DMS153 (cell line): ENCODE measurements at regions not wholly inside any gene's neighbourhood (a gene's known extent, or its start where the extent isn't known, plus 50 kb on each side); places are given as distances from the start of the nearest gene placed in this dataset.
"Not testable (repeated sequence)": the region's sequence is repeated elsewhere in the genome, so short reads cannot be mapped to it uniquely, and the experiment has no call there.

ENCODE experiments used
- DNase-seq: peaks from one replicate; lab custom pipeline; 2025; lab: John Stamatoyannopoulos, UW

DNA sequence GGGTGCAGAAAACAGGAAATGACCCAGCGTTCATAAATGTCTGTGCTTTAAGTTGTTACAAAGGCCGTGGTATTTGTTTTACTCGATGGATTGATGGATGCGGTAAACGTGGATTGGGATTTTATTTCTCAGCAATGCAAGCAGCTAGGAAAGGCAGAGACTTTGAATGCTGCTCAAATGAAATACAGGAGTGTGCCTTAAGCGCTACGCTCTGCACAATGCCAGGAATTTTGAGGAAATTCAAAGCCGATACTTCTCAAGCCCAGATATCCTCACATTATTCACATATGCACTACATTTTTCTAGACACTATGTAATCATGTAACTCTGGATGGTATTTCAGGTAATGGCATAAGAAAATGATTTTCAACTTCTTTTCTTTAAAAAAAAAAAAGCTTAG, 514.3 kb upstream of the ADARB2 start:
- DNase-seq: no peak

DNA sequence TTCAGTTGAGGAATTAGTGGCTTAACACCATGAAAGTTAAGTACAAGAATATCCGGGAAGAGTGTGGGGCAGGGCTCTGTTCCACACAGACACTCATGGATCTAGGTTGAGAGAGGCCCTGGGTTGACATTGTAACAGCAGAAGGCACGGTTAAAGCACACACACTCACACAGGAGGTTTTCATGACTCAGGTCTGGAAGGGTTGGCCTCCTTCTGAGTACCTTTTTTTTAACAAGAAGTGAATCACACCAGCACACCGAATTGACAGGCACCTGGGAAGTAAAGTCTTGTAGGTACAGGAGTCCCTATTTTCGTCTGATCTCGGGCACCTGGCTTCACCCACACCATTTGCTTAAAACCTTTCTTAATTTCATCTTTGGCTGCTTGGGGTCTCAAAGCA, 509.4 kb upstream of the ADARB2 start:
- DNase-seq: no peak

DNA sequence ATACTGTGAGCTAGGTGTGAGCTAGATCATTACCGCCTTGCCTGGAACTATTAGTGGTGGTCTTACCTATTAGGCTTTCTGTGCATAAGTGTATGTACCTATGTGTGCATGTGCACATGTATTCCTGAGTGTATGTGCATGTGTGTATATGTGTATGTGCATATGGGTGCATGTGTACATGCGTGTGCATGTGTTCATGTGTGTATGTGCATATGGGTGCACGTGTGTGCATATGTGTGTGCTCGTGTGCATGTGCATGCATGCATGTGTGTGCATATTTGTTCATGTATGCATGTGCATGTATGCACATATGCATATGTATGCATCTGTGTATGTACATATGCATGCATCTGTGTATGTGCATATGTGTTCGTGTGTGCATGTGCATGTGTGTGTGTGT, 508.3 kb upstream of the ADARB2 start:
- DNase-seq: no peak

DNA sequence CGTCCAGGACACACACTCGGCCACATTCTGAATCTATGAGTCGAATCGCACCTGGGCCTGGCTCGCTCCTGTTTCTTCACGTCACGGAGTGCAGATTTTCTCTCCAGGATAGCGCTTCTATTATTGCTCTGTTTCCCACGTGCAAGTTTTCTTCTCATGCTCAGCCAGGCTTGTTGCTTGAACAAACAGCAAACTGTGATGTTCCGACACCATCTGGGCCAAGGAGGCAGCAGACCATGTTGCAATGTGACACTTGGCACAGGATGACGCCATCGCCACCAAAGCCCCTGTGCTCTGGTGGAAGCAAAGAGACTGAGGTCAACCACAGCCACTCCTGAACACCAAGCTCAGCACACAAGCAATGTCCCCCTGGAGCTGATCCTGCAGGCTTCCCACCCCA, 507.1 kb upstream of the ADARB2 start:
- no peak for DNase-seq

- no peak for DNase-seq
These were observed 499.6 kb upstream of the ADARB2 start for GRCh38 chr10:2236876-2237275.

DNA sequence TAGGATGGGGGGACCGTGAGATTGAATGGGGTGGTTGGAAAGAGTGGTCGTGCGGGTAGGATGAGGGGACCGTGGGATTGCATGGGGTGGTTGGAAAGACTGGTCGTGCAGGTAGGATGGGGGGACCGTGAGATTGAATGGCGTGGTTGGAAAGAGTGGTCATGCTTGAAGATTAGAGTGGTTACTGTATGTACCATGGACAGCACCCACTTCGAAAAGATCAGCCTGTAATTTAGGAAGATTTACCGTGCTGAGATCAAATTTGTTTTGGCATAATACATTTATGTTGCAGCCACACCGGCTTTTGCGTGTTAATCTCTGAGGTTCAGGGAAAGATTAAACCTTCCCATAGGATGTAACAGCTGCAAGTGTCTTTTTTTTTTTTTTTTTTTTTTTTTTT, 495.2 kb upstream of the ADARB2 start:
- DNase-seq: no peak

GRCh38 chr10:2230478-2230877, 493.2 kb upstream of the ADARB2 start:
- DNase-seq: no peak

DNA sequence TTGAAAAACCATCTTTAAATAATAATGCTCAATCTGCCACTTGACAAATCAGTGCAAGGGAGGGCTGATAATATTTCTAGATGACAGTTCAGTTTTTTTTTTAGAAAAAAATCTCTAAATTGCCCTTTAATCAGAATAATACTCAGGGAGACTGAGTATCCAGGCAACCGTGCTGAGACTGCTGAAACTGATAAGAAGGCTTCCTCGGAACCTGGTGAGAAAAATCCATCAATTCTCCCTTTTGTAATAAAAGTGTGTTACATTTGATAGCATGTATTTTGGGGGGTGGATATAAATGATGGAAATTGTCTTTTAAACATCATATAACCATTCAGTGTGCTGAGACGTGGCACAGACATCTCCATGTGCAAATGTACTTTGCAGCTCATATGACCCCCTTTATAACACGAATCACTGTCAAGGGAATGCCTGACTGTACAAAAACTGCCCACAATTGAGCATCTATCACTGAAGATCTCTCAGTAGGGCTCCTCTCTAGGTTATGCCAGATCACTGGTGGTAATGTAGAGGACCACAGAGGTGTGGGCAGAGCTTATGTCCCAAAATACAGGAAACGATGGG, 491.1 kb upstream of the ADARB2 start:
- no peak for DNase-seq

DNA sequence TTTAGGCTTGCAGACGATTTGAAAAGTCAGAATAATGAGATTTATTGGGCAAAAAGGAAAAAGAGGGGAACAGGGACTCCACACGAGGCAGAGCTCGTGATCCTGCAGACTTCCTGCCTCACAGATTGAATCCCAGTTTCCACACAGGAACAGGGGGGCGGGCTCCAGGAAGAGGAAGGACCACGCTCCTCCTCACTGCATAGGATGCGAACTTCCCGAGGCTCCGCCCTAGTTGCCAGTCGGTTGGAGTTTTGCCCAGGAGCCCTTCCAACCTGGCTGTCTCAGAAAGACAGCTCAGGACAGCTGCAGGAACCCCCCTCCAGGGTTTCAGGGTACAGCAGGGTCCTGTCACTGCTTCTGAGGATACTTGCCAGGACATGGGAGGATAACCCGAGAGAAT, 488.3 kb upstream of the ADARB2 start:
- DNase-seq: no peak

- no peak for DNase-seq
These were observed 486.4 kb upstream of the ADARB2 start for GRCh38 chr10:2223548-2224320.

DNA sequence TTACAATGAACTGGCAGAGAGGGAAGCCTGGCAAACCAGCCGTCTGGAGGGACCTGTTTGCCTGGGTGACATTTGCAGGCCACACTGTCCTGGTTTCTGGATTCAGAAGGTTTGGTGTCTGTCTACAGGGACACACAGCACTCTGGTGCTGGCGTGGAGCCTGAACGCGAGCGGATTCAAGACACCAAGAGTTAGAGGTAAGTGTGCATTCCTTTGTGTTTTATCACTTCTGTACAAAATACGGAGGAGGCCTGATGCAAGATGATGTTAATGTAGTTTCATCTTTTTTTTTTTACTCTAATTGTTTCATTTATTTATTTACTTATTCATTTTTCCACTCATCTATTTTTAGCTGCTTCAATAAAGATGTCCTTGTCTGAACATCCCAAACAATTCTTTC, 485.3 kb upstream of the ADARB2 start:
- DNase-seq: no peak

DNA sequence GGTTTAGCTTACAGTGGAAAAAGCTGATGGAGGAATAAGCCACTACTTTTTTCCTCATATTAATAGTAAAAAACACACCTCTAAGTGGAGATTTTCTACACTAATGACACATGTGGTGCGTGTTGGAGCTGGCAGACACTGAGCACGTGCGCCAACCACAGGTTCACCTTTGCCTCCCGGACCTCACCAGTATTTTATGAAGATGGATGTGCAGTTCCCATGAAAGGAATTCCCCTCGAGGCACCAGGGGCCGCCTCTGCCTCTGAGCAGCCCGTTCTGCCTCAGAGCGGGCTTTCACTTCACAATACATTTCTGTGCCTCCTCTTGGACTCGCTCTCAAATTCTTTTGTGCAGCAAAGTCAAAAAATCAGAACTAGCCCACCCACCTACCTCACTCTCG, 477.5 kb upstream of the ADARB2 start:
- no peak for DNase-seq

GRCh38 chr10:2214092-2214491, 476.8 kb upstream of the ADARB2 start:
- no peak for DNase-seq

DNA sequence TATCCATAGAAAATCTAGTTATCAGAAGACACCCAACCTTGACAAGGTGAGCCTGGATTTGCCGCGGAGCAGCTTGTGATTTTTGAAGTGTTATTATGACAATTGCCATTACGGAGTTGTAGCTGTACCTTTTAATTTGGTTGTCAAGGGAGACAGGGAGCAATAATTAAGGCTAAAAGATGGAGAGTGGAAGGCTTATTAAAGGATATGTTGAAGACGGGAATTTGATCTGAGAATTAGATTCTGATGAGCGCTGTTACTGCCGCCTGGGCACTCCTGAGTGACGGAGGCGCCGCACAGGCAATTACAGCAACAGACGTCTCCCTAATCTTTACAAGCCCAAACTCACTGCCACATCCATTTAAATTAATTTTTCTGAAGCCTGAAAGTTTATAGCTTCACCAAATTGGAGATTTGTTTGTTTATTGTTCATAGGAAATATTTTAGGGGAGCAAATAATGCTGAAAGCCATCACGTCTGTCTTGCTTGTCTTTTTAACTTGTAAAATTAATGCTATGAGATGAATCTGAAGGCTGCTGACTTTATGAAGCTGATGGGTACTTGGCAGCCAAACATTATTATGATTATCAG, 475.0 kb upstream of the ADARB2 start:
- no peak for DNase-seq

GRCh38 chr10:2210088-2210487, 472.8 kb upstream of the ADARB2 start:
- DNase-seq: no peak

GRCh38 chr10:2208106-2208505, 470.8 kb upstream of the ADARB2 start:
- no peak for DNase-seq

DNA sequence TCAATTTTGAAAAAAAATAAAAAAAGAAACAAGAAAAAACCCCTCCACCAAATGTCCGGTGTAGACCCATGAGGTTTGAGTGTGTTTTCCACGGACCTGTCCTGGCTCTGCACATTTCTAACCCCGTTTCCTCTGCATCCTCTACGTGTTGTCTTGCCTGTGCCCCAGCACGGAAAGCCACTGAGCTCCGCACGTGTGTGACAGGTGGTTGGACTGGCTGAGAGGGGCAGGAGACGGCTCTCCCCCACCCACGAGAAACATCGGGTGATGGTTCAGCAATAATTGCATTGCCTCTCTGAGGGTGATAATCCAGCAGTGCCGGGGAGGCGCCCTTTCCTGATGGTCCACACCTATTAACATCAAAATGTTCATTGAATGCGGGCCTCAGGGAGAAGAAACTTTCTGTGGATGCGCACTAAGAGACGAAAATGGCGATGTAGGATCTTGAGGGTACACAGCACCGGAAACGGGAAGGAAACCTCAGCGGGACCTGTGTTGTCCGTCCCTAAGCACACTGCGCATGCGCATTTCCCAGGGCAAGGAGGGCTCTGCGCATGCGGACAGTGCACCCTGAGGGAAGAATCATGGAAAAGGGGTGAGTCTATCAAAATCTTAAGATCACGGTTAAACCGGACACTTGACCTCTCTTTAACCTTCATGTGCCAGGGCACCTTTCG, 470.1 kb upstream of the ADARB2 start:
- no peak for DNase-seq

- DNase-seq: no peak
These were observed 468.1 kb upstream of the ADARB2 start for GRCh38 chr10:2205406-2205805.

DNA sequence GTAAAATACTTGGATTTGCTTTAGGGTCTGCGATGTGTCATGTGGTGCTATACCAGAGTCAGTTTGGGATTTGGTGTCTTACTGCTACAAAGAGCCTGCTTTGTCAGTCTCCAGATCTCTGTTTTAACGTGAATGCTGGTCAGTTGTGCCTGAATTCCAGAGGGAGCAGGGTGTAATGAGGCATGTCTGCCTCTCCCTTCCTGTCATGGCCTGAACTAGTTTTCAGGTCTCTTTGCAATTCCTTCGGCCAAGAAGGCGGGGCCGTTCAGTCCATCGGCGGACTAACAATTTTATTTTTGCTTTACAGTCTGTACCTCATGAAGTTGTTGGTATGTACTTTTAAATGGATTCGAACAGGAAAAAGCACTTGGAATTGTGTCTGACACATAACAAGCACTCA, 465.1 kb upstream of the ADARB2 start:
- DNase-seq: no peak

- DNase-seq: no peak
These were observed 464.3 kb upstream of the ADARB2 start for GRCh38 chr10:2201534-2202099.

GRCh38 chr10:2197663-2198062, 460.3 kb upstream of the ADARB2 start:
- DNase-seq: no peak

DNA sequence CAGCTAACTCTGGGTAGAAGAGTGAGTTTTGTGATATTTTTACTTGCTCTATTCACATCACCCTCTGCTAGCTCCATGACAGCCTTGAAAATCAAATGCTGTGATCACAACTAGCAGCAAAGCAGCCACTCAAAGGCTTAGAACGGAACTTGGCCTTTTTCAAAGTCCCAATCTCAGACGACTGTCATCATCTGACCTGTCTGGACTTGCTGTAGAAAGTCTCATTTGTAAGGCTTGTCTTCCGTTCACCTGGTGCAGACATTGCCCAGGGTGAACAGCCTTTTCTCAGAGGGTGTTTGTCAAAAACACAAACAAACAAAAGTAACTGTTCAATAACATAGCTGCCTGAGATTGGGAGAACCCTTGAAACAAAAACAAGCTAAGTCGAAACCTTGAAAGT, 458.9 kb upstream of the ADARB2 start:
- DNase-seq: no peak

GRCh38 chr10:2189356-2189755, 452.0 kb upstream of the ADARB2 start:
- DNase-seq: not testable (repeated sequence)
